Umbilical cord (tissue), 1 donor: ENCODE measurements at regions not wholly inside any gene's neighbourhood (a gene's known extent, or its start where the extent isn't known, plus 50 kb on each side); places are given as distances from the start of the nearest gene placed in this dataset.
"Not testable (repeated sequence)": the region's sequence is repeated elsewhere in the genome, so short reads cannot be mapped to it uniquely, and the experiment has no call there.

Experiments used
- DNase-seq: peaks from one replicate; pipeline ENCODE4 v3.0.0-alpha.2; 2015; ENCODE audit warnings: low spot score

DNA sequence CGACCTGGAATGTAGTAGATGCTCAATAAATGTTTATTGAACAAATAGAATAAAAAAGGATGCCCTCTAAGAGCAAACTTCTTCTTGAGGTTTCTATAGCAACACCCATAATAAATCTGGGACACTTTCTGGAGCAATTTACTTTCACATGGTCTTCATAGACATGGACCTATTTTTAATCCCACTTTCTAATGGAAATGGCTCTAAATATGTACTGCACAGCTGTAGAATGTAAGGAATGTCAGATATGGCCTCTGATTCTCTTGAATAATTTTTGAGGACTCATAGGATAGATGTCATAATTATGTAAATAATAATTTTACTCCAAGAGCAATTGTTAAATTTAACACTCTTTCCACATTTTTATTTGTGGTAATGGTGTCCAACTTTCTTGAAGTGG, 133.5 kb upstream of the DAAM1 start:
- no peak for DNase-seq

DNA sequence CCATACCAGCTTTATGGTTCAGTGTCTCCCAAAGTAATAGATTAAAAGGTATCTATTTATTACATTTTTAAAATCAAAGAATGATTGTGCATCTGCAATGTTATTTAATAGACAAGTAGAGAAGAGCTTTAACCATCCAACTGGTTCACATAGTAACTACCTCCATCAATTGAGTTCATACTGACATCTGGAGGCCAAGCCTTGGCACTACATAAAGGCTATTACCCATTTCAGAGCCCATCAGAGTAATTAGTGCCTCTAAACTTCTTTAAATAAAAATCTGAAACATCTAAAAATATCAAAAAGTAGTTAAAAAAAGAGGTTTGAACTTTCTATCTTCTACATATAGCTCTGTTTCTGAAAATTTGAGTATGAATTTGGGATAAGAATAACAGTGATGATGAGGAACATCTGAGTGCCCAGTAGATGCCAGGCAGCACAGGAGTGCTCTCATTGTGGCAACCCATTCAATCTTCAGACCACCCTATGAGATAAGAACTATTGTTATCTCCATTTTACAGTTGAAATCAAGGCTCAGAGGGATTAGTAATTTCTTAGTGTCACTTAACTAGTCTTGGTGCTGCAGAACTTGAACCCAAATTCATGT, 132.9 kb upstream of the DAAM1 start:
- peak; percentile 55 for DNase-seq

DNA sequence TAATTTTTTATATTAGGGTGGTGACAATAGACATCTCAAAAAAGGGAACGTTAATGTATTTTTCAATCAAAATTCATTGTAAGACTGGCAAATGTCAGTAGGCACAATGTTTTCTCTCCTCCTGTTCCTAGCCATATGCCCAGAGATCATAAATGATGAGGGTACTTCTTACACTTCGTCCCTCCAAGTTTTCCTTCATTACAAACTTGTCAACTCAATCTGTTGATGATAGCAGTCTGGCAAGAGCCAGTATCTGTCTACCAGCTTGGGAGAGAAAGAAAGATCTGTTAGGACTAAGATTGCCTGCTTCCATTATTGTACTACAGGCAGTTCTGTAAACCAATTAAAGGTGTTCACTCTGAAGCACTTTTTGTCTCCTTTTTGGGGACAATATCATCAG, 130.9 kb upstream of the DAAM1 start:
- no peak for DNase-seq

DNA sequence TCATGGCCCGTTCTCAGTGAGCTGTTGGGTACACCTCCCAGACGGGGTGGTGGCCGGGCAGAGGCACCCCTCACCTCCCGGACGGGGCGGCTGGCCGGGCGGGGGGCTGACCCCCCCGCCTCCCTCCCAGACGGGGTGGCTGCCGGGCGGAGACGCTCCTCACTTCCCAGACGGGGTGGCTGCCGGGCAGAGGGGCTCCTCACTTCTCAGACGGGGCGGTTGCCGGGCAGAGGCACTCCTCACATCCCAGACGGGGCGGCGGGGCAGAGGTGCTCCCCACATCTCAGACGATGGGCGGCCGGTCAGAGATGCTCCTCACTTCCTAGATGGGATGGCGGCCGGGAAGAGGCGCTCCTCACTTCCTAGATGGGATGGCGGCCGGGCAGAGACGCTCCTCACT, 129.7 kb upstream of the DAAM1 start:
- DNase-seq: not testable (repeated sequence)

DNA sequence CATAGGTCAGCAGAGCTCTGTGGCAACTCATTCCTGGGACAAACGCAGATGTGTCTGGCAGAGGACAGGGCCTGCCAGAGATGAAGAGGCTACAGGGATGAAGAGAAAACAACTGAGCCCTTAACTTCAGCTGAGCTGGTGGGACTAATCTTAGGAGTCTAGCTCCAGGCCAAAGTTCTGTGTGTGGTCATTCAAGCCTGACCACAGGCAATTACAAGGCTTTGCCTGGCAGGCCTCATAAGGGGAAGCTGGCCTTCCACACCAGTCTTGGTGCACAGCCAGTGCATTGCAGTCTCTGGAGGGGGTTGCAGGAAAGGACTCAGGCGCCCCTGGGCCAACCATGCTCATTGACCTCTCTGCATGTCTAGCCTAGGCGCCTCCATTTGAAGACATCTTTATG, 127.6 kb upstream of the DAAM1 start:
- no peak for DNase-seq

DNA sequence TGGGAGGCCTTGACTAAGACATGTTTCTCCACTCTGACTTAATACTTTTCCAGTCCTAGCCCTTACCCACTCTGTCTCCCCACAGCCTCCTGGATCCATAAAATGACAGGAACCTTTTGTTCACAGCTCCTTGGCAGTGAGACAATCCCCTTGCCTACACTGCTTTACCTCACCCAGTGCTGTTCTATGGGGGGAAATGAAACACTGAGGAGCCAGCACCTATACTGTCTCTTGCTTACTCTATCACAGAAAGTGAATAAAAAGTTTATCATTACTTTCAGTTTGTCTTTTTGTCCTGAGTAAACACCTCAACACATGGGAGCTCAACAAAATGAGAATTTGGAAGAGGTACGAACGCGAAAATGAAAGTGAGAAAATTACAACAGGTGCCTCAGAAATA, 127.2 kb upstream of the DAAM1 start:
- DNase-seq: no peak

DNA sequence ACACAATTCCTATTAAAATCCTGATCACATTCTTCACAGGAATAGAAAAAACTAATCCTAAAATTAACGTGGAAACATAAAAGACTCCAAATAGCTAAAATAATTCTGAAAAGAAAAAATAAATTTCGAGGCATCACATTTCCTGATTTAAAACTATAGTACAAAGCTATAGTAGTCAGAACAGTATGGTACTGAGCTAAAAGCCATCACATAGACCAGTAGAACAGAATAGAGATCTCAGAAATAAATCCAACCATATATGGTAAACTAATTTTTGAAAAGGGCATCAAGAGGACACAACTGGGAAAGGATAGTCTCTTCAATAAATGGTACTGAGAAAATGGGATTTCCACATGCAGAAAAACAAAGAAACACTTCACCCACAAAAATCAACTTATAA, 125.2 kb upstream of the DAAM1 start:
- DNase-seq: no peak

DNA sequence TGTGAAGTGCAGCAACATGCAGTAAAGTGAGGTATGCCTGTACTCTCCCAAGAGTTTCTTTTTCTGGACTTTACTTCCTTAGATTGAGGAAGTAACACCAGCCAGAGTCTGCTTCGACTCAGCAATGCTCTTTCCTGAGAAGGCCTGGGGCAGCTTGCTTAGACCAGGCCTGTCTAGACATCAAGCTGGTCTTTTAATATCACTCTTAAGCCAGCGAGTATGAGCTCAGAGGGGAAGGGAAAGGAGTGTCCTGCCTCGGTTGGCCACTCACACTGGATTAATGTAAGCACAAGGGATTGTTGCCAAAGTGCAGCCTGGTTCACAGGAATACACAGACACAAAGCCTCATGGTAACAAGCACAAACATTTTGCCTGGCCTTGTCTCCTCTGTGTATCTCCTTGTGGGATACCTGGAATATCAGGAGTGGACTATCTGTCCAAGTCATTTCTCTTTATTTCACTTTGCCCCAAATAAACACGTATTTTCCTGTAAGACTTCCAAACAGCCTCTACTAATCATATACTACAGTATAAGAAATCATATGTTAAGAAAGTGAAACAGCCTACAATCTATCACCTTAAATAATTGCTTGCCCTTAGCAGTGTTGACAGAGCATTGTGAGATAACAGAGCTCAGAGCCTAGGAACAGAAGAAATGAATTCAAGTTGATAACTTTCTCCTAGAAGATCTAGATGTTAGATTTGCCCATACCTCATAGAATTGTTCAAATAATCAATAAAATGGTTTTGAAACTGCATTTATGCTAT, 121.2 kb upstream of the DAAM1 start:
- peak; percentile 77 for DNase-seq

DNA sequence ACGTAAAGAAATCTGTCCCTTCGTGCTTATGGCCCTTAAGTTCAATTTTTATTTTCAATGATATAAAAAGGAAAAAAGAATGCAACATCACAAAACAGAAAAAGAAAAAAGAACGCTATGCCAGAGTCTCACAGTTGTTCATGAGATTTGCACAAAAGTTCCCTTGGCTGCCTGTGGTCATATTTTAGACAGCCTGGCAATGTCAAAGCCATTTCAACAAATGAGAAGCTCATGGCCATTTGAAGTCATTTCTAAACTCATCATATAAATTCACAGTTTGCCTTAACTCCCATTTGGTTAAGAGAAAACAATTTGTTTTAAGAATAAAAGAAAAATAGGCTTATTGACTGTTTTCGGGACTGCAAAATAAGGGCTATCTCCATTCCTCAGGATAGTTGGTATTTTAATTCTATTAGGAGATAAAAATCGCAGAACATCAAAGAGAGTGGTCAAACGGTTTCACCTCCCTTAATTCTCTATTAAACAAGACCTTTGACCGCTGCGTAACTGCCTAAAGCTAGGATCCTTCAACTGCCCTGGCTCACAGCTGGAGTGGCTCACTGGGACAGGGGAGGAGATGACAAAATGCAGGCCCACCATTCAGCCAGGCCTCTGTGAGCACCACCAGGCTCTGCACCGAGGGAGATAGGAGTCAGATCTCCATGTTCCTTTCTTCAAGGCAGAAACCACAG, 119.2 kb upstream of the DAAM1 start:
- DNase-seq: peak; percentile 20

DNA sequence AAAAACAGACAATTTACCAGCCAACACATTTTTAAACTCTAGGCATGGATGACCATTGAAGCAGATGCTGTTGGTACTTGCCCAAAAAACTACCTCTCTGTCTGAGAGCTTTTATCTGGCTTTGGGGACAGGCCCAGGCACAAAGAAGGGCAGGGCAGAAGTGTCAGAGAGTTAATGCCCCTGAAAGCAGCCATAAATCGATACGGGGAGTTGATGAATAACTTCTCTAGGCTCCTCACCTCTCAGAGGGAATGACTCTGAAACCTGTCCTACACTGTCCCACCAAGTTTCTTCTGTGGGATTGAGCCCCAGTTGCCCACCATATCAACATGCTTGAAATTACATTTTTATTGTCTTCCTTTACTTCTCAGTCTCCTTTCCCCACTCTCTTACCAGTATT, 113.0 kb upstream of the DAAM1 start:
- no peak for DNase-seq

DNA sequence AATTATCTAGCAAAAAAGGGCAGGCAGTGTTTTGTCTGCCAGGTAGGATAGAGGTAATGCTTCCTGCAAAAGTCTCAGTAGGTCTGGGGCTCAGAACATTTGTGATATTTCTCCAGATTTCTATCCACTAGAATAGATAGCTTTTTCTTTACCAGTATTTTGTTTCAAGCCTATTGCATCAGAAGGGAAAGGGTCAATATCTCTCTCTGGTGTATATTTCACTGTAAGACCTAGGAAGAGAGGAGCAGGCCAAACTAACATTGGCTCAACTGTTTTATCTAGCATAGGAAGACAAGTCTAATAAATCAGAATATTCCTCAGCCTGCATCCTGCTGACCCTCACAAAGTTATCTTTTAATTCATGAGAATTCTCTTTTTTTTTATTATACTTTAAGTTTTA, 106.7 kb upstream of the DAAM1 start:
- DNase-seq: no peak

DNA sequence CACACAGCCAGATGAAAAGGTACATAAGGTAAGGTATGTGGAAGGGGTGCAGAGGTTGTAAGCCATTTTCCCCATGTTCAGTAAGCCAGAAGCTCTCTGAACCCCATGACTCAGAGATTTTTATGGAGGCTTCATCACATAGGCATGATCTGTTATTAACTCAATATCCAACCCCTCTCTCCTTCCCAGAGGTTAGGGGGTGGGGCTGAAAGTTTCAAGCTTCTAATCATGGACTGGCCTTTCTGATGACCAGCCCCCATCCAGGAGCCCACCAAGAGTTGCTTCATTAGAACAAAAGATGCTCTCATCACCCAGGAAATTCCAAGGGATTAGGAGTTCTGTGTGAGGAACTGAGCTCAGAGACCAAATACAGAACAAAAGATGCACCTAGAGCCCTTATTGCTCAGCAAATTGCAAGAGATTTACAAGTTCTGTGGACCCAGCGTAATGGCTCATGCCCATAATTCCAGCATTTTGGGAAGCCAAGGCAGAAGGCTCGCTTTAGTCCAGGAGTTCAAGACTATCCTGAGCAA, 103.2 kb upstream of the DAAM1 start:
- no peak for DNase-seq

DNA sequence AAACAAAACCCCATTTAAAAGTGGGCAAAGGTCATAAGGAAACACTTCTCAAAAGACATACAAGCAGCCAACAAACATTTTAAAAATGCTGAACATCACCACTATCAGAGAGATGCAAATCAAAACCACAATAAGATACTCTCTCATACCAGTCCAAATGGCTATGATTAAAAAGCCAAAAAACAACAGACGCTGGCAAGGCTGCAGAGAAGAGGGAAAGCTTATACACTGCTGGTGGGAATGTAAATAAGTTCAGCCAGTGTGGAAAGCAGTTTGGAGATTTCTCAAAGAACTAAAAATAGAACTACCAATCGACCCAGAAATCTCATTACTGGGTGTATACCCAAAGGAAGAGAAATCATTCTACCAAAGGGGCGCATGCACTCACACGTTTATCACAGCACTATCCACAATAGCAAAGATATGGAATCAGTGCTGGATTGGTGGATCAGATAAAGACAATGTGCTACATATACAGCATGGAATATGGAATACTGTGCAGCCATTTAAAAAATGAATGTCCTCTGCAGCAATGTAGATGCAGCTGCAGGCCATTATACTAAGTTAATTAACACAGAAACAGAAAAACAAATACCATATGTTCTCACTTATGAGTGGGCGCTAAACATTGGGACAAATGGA, 102.1 kb upstream of the DAAM1 start:
- peak; percentile 16 for DNase-seq

DNA sequence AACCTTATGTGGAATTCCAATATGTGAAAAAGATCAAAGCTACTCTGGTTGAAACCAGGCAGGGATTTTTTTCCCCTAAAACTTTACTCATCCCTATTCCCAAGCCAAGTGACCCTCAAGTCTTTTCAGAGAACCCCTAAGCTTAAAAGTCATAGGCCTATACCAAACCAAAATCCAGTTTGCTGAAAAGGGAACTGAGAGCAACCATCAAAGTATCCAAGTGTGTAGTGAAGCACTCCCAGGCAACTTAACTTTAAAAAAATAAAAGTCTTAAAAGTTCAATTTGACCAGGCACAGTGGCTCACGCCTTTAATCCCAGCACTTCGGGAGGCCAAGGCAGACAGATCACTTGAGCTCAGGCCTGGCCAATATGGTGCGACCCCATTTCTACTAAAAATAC, 101.2 kb upstream of the DAAM1 start:
- no peak for DNase-seq

DNA sequence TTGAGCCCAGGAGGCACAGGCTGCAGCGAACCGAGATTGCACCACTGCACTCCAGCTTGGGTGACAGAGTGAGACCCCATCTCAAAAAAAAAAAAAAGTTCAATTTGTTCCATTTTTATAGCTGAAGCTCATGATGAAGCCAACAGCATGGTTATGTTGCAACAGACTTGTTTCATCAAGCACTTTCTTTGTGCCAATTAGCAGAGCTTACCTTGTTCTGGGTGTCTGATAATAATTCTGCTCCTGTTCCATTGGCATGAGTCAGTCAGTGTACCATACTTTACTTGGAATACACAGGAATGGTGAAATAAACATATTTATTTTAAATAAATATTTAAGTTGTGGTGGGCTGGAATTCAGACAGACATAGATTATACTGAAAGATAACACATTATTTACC, 100.8 kb upstream of the DAAM1 start:
- DNase-seq: no peak

DNA sequence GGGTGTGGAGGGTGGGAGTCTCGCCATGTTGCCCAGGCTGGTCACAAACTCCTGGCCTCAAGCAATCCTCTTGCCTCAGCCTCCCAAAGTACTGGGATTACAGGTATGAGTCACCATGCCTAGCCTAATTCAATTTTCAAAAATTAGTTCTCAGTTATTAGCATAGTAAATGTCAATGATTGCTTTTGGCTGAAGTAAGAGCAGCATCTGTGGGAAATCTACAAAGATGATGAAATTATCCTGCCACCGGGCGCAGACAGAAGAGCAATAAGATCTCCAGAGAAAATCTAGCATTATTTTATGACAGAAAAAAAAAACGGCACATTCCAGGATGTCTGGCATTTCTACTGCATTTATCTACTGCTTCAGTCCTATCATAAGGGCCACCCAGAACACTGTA, 97.9 kb upstream of the DAAM1 start:
- DNase-seq: no peak

DNA sequence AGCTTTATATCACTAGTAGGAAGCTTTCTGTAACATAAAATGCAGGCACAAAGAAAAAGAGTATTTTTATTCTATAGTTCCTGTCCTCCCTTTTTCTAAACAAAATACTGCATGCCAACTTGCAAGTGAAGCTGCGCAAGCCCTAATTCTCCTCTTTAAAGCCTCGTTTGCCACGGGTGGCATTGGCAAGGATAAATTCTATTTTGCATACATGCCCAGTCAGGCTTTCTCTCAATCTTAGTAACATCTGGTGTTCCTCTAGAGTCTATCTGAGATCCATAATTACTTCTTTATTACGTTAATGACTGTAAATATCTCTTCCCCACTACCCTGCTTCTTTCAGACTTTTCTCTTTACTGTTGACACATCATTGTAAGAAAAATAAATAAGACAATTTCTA, 97.1 kb upstream of the DAAM1 start:
- no peak for DNase-seq

DNA sequence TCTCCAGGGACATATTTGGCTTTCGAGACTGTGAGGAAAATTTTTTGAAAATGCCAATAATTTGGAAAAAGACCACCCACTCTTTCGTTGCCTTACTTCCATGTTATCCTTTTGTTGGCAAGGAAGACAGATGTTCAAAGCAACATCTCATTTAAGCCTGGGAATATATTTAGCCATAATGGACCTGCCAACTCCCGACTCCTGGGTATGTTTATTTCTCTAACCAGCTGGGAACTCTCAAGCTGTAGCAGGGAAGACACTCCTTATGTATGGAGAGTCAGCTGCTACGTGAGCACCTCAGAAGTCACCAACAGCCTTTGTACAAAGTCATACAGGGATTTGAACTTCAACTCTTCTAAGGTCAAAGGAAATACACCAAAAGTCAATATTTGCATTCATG, 96.5 kb upstream of the DAAM1 start:
- no peak for DNase-seq

DNA sequence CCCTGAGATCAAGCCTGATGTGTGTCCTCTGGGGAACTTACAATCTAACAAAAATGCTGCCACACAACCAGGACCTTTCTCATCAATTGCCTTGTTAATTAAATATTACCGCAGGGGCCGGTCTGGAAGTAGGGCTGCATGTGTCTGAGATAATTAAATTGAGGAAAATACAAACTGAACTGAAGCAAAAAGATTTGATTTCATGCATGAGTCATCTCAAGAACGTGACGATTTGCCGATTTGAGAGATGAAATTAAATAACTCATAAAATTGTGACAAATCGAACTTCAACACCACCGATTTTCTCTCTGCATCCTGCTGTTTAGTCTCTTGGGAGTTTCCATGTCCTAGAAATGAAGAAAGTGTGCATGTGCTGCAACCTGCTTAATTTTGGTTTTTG, 94.6 kb upstream of the DAAM1 start:
- no peak for DNase-seq

DNA sequence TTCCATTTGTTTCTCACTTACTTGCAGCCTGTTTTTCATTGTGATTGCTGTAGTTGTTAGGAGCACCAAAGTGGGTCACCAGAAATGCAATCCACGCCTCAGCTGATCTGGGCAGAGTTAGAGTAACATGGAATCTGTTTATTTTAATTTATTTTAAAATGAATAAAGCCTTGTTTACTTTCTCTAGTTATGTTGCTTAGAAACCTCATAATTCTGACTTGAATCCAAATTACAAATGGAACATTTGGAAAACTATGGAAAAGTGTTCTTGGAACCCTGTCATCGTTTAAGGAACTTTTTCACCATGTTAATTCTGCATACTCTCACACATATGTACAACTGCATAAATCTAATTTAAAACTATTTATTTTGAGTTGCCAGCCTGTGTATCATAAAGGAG, 92.2 kb upstream of the DAAM1 start:
- no peak for DNase-seq

DNA sequence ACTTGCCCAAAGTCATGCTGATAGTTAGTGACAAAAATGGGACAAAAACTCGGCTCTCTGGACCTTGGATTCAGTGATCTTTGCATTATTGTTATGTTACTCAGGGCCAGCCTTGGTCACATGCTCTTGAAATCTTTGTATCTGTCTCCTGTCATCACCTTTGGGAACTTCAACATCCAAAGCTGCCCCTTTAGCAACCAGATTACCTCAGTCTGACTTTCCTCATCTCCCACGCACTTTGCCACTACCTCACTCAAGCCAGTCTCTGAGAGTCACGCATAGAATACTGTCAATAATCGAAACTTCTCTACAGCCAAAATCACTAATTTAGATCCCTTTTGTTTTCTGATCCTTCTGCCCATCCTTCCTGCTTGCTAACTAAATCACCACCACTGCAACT, 90.8 kb upstream of the DAAM1 start:
- DNase-seq: no peak

DNA sequence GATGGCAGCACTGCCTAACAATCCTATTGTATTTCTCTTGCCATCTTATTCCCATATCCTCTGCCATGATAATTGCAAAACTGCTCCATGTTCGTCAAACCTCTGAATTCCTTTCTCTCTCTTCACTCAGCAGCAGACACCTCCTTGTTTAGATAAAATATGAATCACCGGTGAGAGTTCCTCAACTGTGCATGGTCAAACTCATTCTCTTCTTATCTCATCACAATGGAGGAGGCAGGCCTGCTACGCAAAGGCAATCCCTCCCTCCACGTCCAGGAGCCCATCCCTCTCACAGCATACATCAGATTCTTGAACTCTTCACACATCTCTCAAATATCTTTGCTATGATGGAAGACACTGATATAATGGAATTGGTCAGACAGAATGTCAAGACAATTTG, 90.1 kb upstream of the DAAM1 start:
- no peak for DNase-seq
